Neural crest cell (in vitro differentiated cells): ENCODE measurements at regions not wholly inside any gene's neighbourhood (a gene's known extent, or its start where the extent isn't known, plus 50 kb on each side); places are given as distances from the start of the nearest gene placed in this dataset.

Experiments
- DNase-seq: peaks from one replicate; pipeline ENCODE4 v3.0.0; 2021; ENCODE audit warnings: low read depth, mixed read lengths, low spot score
- H3K27ac Mint-ChIP-seq: one replicate; pipeline ENCODE4 v1.8.0; 2021; ENCODE audit warnings: mild to moderate bottlenecking, mixed read lengths; ENCODE audit not compliant: unreplicated experiment
- H3K27me3 Mint-ChIP-seq: 2 replicates; pipeline ENCODE4 v1.8.0; 2021; ENCODE audit warnings: low read depth, mild to moderate bottlenecking, mixed read lengths
- H3K36me3 Mint-ChIP-seq: 2 replicates; pipeline ENCODE4 v1.8.0; 2021; ENCODE audit warnings: low read depth, mild to moderate bottlenecking, mixed read lengths
- H3K4me1 Mint-ChIP-seq: 2 replicates; pipeline ENCODE4 v1.8.0; 2021; ENCODE audit warnings: mixed read lengths
- H3K4me3 Mint-ChIP-seq: one replicate; pipeline ENCODE4 v1.8.0; 2021; ENCODE audit warnings: mild to moderate bottlenecking, mixed read lengths
- H3K9me3 Mint-ChIP-seq: 2 replicates; pipeline ENCODE4 v1.8.0; 2021; ENCODE audit warnings: mixed read lengths
- CTCF ChIP-seq: fragments of 200-600 bp; sonication (generic); conservative IDR thresholded peaks from 2 replicates; pipeline ENCODE4 v1.5.0; 2021; ENCODE audit warnings: antibody characterized with exemption, mild to moderate bottlenecking

GRCh38 chr2:103959174-103960128 is 894.5 kb upstream of the POU3F3 start:
- H3K27ac Mint-ChIP-seq: no peak overlapping the region
- peaks cover 20% of the 10 kb centered on the region for H3K4me1 Mint-ChIP-seq
- H3K36me3 Mint-ChIP-seq: no peaks in the 10 kb centered on the region
- H3K4me3 Mint-ChIP-seq: no peak overlapping the region
- peaks cover 9% of the 10 kb centered on the region for H3K27me3 Mint-ChIP-seq
- TF ChIP-seq CTCF: peak; percentile 80
- peak; percentile 51 for DNase-seq
- H3K9me3 Mint-ChIP-seq: no peaks in the 10 kb centered on the region

- peaks cover 9% of the 10 kb centered on the region for H3K27me3 Mint-ChIP-seq
- H3K4me1 Mint-ChIP-seq: peaks cover 20% of the 10 kb centered on the region
- no peak for TF ChIP-seq CTCF
- H3K9me3 Mint-ChIP-seq: no peaks in the 10 kb centered on the region
- no peaks in the 10 kb centered on the region for H3K36me3 Mint-ChIP-seq
- no peak for DNase-seq
- no peak overlapping the region for H3K4me3 Mint-ChIP-seq
- H3K27ac Mint-ChIP-seq: no peak overlapping the region
These were observed 893.8 kb upstream of the POU3F3 start for GRCh38 chr2:103960129-103960513.

- peaks cover 20% of the 10 kb centered on the region for H3K4me1 Mint-ChIP-seq
- no peak overlapping the region for H3K27ac Mint-ChIP-seq
- no peak for DNase-seq
- no peak overlapping the region for H3K4me3 Mint-ChIP-seq
- H3K36me3 Mint-ChIP-seq: no peaks in the 10 kb centered on the region
- H3K9me3 Mint-ChIP-seq: peaks cover 3% of the 10 kb centered on the region
- H3K27me3 Mint-ChIP-seq: peaks cover 9% of the 10 kb centered on the region
- TF ChIP-seq CTCF: no peak
These were observed 893.0 kb upstream of the POU3F3 start for GRCh38 chr2:103960951-103961350.

GRCh38 chr2:103961862-103962261 is 892.1 kb upstream of the POU3F3 start:
- Mint-ChIP-seq H3K4me1 (peaks cover 20% of the 10 kb centered on the region), H3K27ac (no peak overlapping the region), H3K36me3 (no peaks in the 10 kb centered on the region), H3K27me3 (peaks cover 5% of the 10 kb centered on the region), H3K9me3 (peaks cover 3% of the 10 kb centered on the region), H3K4me3 (no peak overlapping the region)
- no peak for TF ChIP-seq CTCF
- DNase-seq: no peak

GRCh38 chr2:103962670-103963069 is 891.2 kb upstream of the POU3F3 start:
- Mint-ChIP-seq H3K27ac (no peak overlapping the region), H3K4me3 (no peak overlapping the region), H3K9me3 (peaks cover 3% of the 10 kb centered on the region), H3K4me1 (peaks cover 20% of the 10 kb centered on the region), H3K27me3 (peaks cover 1% of the 10 kb centered on the region), H3K36me3 (no peaks in the 10 kb centered on the region)
- no peak for DNase-seq
- TF ChIP-seq CTCF: no peak
